ENCODE measurements at regions not wholly inside any gene's neighbourhood (a gene's known extent, or its start where the extent isn't known, plus 50 kb on each side); places are given as distances from the start of the nearest gene placed in this dataset.

DNA sequence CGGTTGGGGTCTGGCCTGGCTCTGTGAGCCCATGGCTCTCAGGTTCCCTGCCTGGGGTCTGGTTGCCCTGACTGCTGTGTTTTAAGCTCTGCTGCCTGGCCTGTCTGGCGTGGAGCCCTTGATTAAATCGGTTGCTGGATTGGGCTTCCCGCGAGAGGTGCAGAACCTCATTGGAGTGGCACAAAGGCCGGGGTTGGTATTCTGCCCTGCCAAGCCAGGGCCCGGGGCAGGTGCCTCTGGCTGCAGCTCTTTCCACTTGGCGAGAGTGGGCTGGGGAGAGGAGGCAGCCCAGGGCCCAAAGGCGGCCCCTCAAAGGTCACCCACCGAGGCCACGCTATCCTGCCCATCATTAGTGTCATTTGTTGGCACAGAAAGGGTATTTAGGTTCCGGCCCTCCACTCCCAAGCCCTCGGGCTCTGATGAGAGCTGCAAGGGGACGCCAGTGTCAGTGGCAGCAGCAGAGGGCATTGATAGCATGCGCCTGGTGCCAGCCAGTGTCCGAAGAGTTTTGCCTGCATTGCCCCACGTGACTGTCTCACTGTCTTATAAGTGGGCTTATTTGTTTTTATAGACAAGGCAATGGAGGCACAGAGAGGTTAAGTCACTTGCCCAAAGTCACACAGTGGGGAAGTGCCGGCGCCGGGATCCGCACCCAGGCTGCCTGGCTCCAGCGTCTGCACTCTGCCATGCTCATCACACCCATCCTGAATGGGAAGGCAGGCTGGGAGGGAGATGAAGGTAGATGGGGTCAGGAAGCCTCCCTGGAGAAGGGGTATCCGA is 68.0 kb upstream of the CIBAR2 start:
- no peak overlapping the region for H3K4me3 ChIP-seq (ENCODE audit: low read depth in 1 of 5, low read length in 5 of 5)
- H3K36me3 ChIP-seq (ENCODE audit: control insufficient read depth in 5 of 5, insufficient read depth in 5 of 5, low read length in 5 of 5), result peaks cover 0 to 24% (median 20%) of the 10 kb centered on the region in 5 donors
- peaks cover 0 to 16% (median 12%) of the 10 kb centered on the region in 5 donors for H3K9me3 ChIP-seq (ENCODE audit: control insufficient read depth in 5 of 5, low read length in 5 of 5)
- H3K9ac ChIP-seq (ENCODE audit: low read length in 5 of 5), result no peak overlapping the region
- peaks cover 0 to 45% (median 36%) of the 10 kb centered on the region in 5 donors for H3K4me1 ChIP-seq (ENCODE audit: control insufficient read depth in 5 of 5, insufficient read depth in 5 of 5, low read length in 5 of 5)
- no peak overlapping the region for H3K27ac ChIP-seq (ENCODE audit: low read depth, low read length)
- no peaks in the 10 kb centered on the region for H3K27me3 ChIP-seq (ENCODE audit: control insufficient read depth in 5 of 5, insufficient read depth in 4 of 5, low read length in 5 of 5)

- Histone ChIP-seq H3K36me3 (ENCODE audit: control insufficient read depth in 5 of 5, insufficient read depth in 5 of 5, low read length in 5 of 5) (peaks cover 0 to 32% (median 28%) of the 10 kb centered on the region in 5 donors), H3K27ac (ENCODE audit: low read depth, low read length) (no peak overlapping the region), H3K9me3 (ENCODE audit: control insufficient read depth in 5 of 5, low read length in 5 of 5) (peaks cover 0 to 16% (median 12%) of the 10 kb centered on the region in 5 donors), H3K4me3 (ENCODE audit: low read depth in 1 of 5, low read length in 5 of 5) (no peak overlapping the region), H3K9ac (ENCODE audit: low read length in 5 of 5) (peak overlapping the region in 1 of 5 donors; percentile 29), H3K27me3 (ENCODE audit: control insufficient read depth in 5 of 5, insufficient read depth in 4 of 5, low read length in 5 of 5) (no peaks in the 10 kb centered on the region), H3K4me1 (ENCODE audit: control insufficient read depth in 5 of 5, insufficient read depth in 5 of 5, low read length in 5 of 5) (peaks cover 0 to 37% (median 27%) of the 10 kb centered on the region in 5 donors)
Observed at GRCh38 chr16:85180827-85181738, 68.8 kb upstream of the CIBAR2 start.

GRCh38 chr16:85181739-85182129 is 69.5 kb upstream of the CIBAR2 start:
- Histone ChIP-seq H3K9me3 (ENCODE audit: control insufficient read depth in 5 of 5, low read length in 5 of 5) (peaks cover 0 to 16% (median 12%) of the 10 kb centered on the region in 5 donors), H3K4me1 (ENCODE audit: control insufficient read depth in 5 of 5, insufficient read depth in 5 of 5, low read length in 5 of 5) (peaks cover 0 to 33% (median 22%) of the 10 kb centered on the region in 5 donors), H3K4me3 (ENCODE audit: low read depth in 1 of 5, low read length in 5 of 5) (no peak overlapping the region), H3K9ac (ENCODE audit: low read length in 5 of 5) (no peak overlapping the region), H3K27ac (ENCODE audit: low read depth, low read length) (no peak overlapping the region), H3K36me3 (ENCODE audit: control insufficient read depth in 5 of 5, insufficient read depth in 5 of 5, low read length in 5 of 5) (peaks cover 0 to 33% (median 28%) of the 10 kb centered on the region in 5 donors), H3K27me3 (ENCODE audit: control insufficient read depth in 5 of 5, insufficient read depth in 4 of 5, low read length in 5 of 5) (no peaks in the 10 kb centered on the region)

DNA sequence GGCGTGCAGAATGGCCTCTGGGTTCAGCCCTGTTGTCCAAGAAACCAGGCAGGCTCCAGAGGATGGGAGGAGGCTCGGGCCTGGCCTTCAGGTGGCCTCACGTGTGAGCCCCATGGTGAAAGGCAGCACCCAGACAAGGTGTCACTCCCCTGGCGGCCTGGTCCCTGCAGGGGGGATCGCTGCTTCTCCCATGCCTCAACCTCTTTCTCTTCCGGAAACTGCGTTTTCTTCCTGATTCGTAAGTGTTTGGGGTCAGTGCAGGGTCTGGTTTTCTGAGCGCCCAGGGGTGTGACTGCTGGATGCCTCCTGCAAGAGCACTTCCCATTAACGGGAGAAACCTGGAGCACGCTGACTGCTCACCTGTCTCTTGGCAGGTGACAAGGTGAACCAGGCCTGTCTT is 70.0 kb upstream of the CIBAR2 start:
- Histone ChIP-seq H3K9ac (ENCODE audit: low read length in 5 of 5) (no peak overlapping the region), H3K4me1 (ENCODE audit: control insufficient read depth in 5 of 5, insufficient read depth in 5 of 5, low read length in 5 of 5) (peaks cover 0 to 33% (median 22%) of the 10 kb centered on the region in 5 donors), H3K4me3 (ENCODE audit: low read depth in 1 of 5, low read length in 5 of 5) (no peak overlapping the region), H3K9me3 (ENCODE audit: control insufficient read depth in 5 of 5, low read length in 5 of 5) (peaks cover 0 to 16% (median 12%) of the 10 kb centered on the region in 5 donors), H3K27me3 (ENCODE audit: control insufficient read depth in 5 of 5, insufficient read depth in 4 of 5, low read length in 5 of 5) (no peaks in the 10 kb centered on the region), H3K27ac (ENCODE audit: low read depth, low read length) (no peak overlapping the region), H3K36me3 (ENCODE audit: control insufficient read depth in 5 of 5, insufficient read depth in 5 of 5, low read length in 5 of 5) (peaks cover 0 to 33% (median 28%) of the 10 kb centered on the region in 5 donors)

- Histone ChIP-seq H3K27ac (ENCODE audit: low read depth, low read length) (no peak overlapping the region), H3K9ac (ENCODE audit: low read length in 5 of 5) (no peak overlapping the region), H3K36me3 (ENCODE audit: control insufficient read depth in 5 of 5, insufficient read depth in 5 of 5, low read length in 5 of 5) (peaks cover 0 to 33% (median 28%) of the 10 kb centered on the region in 5 donors), H3K9me3 (ENCODE audit: control insufficient read depth in 5 of 5, low read length in 5 of 5) (peaks cover 0 to 16% (median 12%) of the 10 kb centered on the region in 5 donors), H3K27me3 (ENCODE audit: control insufficient read depth in 5 of 5, insufficient read depth in 4 of 5, low read length in 5 of 5) (no peaks in the 10 kb centered on the region), H3K4me1 (ENCODE audit: control insufficient read depth in 5 of 5, insufficient read depth in 5 of 5, low read length in 5 of 5) (peaks cover 0 to 36% (median 20%) of the 10 kb centered on the region in 5 donors), H3K4me3 (ENCODE audit: low read depth in 1 of 5, low read length in 5 of 5) (no peak overlapping the region)
Observed at GRCh38 chr16:85182774-85183173, 70.5 kb upstream of the CIBAR2 start.

DNA sequence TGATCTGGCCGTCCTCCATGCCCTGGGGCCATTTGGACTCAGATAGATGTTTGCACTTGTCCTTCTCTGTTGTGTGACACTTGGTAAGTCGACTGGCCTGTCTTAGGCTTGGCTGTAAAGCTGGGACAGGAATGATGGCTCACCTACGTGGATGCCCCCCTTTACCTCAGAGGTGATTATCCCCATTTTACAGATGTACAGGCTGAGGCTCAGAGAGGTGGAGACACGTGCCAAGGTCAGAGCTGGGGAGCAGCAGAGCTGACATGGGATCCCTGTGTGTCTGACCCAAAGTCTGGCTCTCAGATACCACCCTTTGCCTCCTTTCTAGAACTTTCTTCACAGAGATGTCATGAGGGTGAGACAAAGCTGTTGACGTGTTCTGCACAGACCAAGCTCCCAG is 71.3 kb upstream of the CIBAR2 start:
- H3K27me3 ChIP-seq (ENCODE audit: control insufficient read depth in 5 of 5, insufficient read depth in 4 of 5, low read length in 5 of 5), result no peaks in the 10 kb centered on the region
- peaks cover 0 to 30% (median 28%) of the 10 kb centered on the region in 5 donors for H3K36me3 ChIP-seq (ENCODE audit: control insufficient read depth in 5 of 5, insufficient read depth in 5 of 5, low read length in 5 of 5)
- peaks cover 0 to 16% (median 12%) of the 10 kb centered on the region in 5 donors for H3K9me3 ChIP-seq (ENCODE audit: control insufficient read depth in 5 of 5, low read length in 5 of 5)
- H3K27ac ChIP-seq (ENCODE audit: low read depth, low read length), result no peak overlapping the region
- H3K9ac ChIP-seq (ENCODE audit: low read length in 5 of 5), result no peak overlapping the region
- H3K4me3 ChIP-seq (ENCODE audit: low read depth in 1 of 5, low read length in 5 of 5), result no peak overlapping the region
- H3K4me1 ChIP-seq (ENCODE audit: control insufficient read depth in 5 of 5, insufficient read depth in 5 of 5, low read length in 5 of 5), result peaks cover 0 to 36% (median 20%) of the 10 kb centered on the region in 5 donors

GRCh38 chr16:85184404-85184803 is 72.1 kb upstream of the CIBAR2 start:
- peaks cover 0 to 16% (median 12%) of the 10 kb centered on the region in 5 donors for H3K9me3 ChIP-seq (ENCODE audit: control insufficient read depth in 5 of 5, low read length in 5 of 5)
- no peak overlapping the region for H3K27ac ChIP-seq (ENCODE audit: low read depth, low read length)
- H3K4me3 ChIP-seq (ENCODE audit: low read depth in 1 of 5, low read length in 5 of 5), result no peak overlapping the region
- peaks cover 0 to 30% (median 27%) of the 10 kb centered on the region in 5 donors for H3K36me3 ChIP-seq (ENCODE audit: control insufficient read depth in 5 of 5, insufficient read depth in 5 of 5, low read length in 5 of 5)
- no peaks in the 10 kb centered on the region for H3K27me3 ChIP-seq (ENCODE audit: control insufficient read depth in 5 of 5, insufficient read depth in 4 of 5, low read length in 5 of 5)
- H3K4me1 ChIP-seq (ENCODE audit: control insufficient read depth in 5 of 5, insufficient read depth in 5 of 5, low read length in 5 of 5), result peaks cover 0 to 43% (median 24%) of the 10 kb centered on the region in 5 donors
- H3K9ac ChIP-seq (ENCODE audit: low read length in 5 of 5), result no peak overlapping the region

- no peaks in the 10 kb centered on the region for H3K27me3 ChIP-seq (ENCODE audit: control insufficient read depth in 5 of 5, insufficient read depth in 4 of 5, low read length in 5 of 5)
- no peak overlapping the region for H3K27ac ChIP-seq (ENCODE audit: low read depth, low read length)
- peaks cover 0 to 47% (median 31%) of the 10 kb centered on the region in 5 donors for H3K4me1 ChIP-seq (ENCODE audit: control insufficient read depth in 5 of 5, insufficient read depth in 5 of 5, low read length in 5 of 5)
- H3K36me3 ChIP-seq (ENCODE audit: control insufficient read depth in 5 of 5, insufficient read depth in 5 of 5, low read length in 5 of 5), result peaks cover 0 to 30% (median 27%) of the 10 kb centered on the region in 5 donors
- no peak overlapping the region for H3K9ac ChIP-seq (ENCODE audit: low read length in 5 of 5)
- H3K9me3 ChIP-seq (ENCODE audit: control insufficient read depth in 5 of 5, low read length in 5 of 5), result peaks cover 0 to 21% (median 19%) of the 10 kb centered on the region in 5 donors
- no peak overlapping the region for H3K4me3 ChIP-seq (ENCODE audit: low read depth in 1 of 5, low read length in 5 of 5)
Observed at GRCh38 chr16:85185303-85186100, 73.2 kb upstream of the CIBAR2 start.

GRCh38 chr16:85187002-85187401 is 74.7 kb upstream of the CIBAR2 start:
- peak overlapping the region in 1 of 5 donors; percentile 26 for H3K9ac ChIP-seq (ENCODE audit: low read length in 5 of 5)
- peaks cover 0 to 46% (median 27%) of the 10 kb centered on the region in 5 donors for H3K4me1 ChIP-seq (ENCODE audit: control insufficient read depth in 5 of 5, insufficient read depth in 5 of 5, low read length in 5 of 5)
- no peak overlapping the region for H3K27ac ChIP-seq (ENCODE audit: low read depth, low read length)
- no peaks in the 10 kb centered on the region for H3K27me3 ChIP-seq (ENCODE audit: control insufficient read depth in 5 of 5, insufficient read depth in 4 of 5, low read length in 5 of 5)
- H3K36me3 ChIP-seq (ENCODE audit: control insufficient read depth in 5 of 5, insufficient read depth in 5 of 5, low read length in 5 of 5), result peaks cover 0 to 30% (median 27%) of the 10 kb centered on the region in 5 donors
- no peak overlapping the region for H3K4me3 ChIP-seq (ENCODE audit: low read depth in 1 of 5, low read length in 5 of 5)
- peaks cover 0 to 21% (median 19%) of the 10 kb centered on the region in 5 donors for H3K9me3 ChIP-seq (ENCODE audit: control insufficient read depth in 5 of 5, low read length in 5 of 5)

Data from subcutaneous abdominal adipose tissue (tissue), 5 donors.